H1 (cell line): ENCODE measurements at regions not wholly inside any gene's neighbourhood (a gene's known extent, or its start where the extent isn't known, plus 50 kb on each side); places are given as distances from the start of the nearest gene placed in this dataset.
A peak's percentile ranks its signal among the peaks of the same experiment; 100 is the strongest.

Experiments used
- CTCF ChIA-PET: fragments of 300-600 bp; sonication (Branson Sonifier 250); formaldehyde crosslinking; loops from one replicate; lab custom pipeline; 2021; ENCODE audit not compliant: partially characterized antibody; lab: Charles Lee
- POLR2A ChIA-PET: fragments of 300-600 bp; sonication (Branson Sonifier 250); formaldehyde crosslinking; loops from one replicate; lab custom pipeline; 2021; ENCODE audit warnings: inconsistent platforms; ENCODE audit not compliant: partially characterized antibody; lab: Charles Lee
- DNase-seq, 2 experiments: peaks; one replicate each; pipeline versions ENCODE4 v3.0.0 to v3.0.0-alpha.2; 2010 to 2022; ENCODE audit warnings: low spot score in 2 of 2, low read depth in 1 of 2, mixed read lengths in 1 of 2
- FAIRE-seq: peaks from 2 replicates; lab custom pipeline; 2011; peaks lifted over from hg19 to GRCh38; lab: Jason Lieb, UNC
- H2AFZ ChIP-seq: 2 replicates; pipeline ENCODE4 v1.8.1; 2012; ENCODE audit warnings: low read length, inconsistent platforms
- H2AK5ac ChIP-seq: 2 replicates; pipeline ENCODE4 v1.6.1; 2013; ENCODE audit warnings: low read depth, low read length
- H2BK120ac ChIP-seq: replicated peaks from 2 replicates; pipeline ENCODE3; 2013; ENCODE audit warnings: low read depth, low read length, inconsistent platforms
- H2BK12ac ChIP-seq: 2 replicates; pipeline ENCODE4 v1.6.1; 2013; ENCODE audit warnings: low read depth, low read length
- H2BK15ac ChIP-seq: 2 replicates; pipeline ENCODE4 v1.6.1; 2013; ENCODE audit warnings: low read length
- H2BK20ac ChIP-seq: 2 replicates; pipeline ENCODE4 v1.6.1; 2013; ENCODE audit warnings: low read length
- H2BK5ac ChIP-seq: 2 replicates; pipeline ENCODE4 v1.6.1; 2013; ENCODE audit warnings: low read depth, low read length
- H3K14ac ChIP-seq: 2 replicates; pipeline ENCODE4 v1.6.1; 2013; ENCODE audit warnings: inconsistent platforms; ENCODE audit not compliant: insufficient read length
- H3K18ac ChIP-seq: 2 replicates; pipeline ENCODE4 v1.6.1; 2013; ENCODE audit warnings: low read length; ENCODE audit errors: extremely low read depth
- H3K23ac ChIP-seq: 2 replicates; pipeline ENCODE4 v1.6.1; 2013; ENCODE audit warnings: inconsistent platforms; ENCODE audit not compliant: insufficient read length
- H3K23me2 ChIP-seq: 2 replicates; pipeline ENCODE4 v1.6.1; 2013; ENCODE audit warnings: low read depth, low read length
- H3K27ac ChIP-seq: 2 replicates; pipeline ENCODE4 v1.6.1; 2011; ENCODE audit warnings: low read depth, low read length, inconsistent platforms
- H3K27me3 ChIP-seq, 4 experiments: replicated peaks in 1 of 4; 1 replicate in 1 of 4; 2 replicates in 3 of 4; pipeline versions ENCODE4 v1.6.1 to v1.8.1; 2011 to 2013; ENCODE audit warnings: low read length in 3 of 4, mild to moderate bottlenecking in 3 of 4, inconsistent platforms in 2 of 4, mixed read lengths in 2 of 4, moderate library complexity in 1 of 4; ENCODE audit not compliant: control insufficient read depth in 3 of 4, insufficient read depth in 3 of 4; ENCODE audit errors: extremely low read depth in 1 of 4
- H3K36me3 ChIP-seq, 4 experiments: 2 replicates each; pipeline versions ENCODE4 v1.6.1 to v1.8.1; 2011 to 2013; ENCODE audit warnings: mild to moderate bottlenecking in 4 of 4, low read length in 3 of 4, moderate library complexity in 2 of 4, control low read depth in 1 of 4, inconsistent platforms in 1 of 4; ENCODE audit not compliant: insufficient read depth in 4 of 4, control insufficient read depth in 2 of 4
- H3K4ac ChIP-seq: replicated peaks from 2 replicates; pipeline ENCODE3; 2013; ENCODE audit warnings: low read length, low read depth, mixed read lengths, inconsistent platforms; ENCODE audit not compliant: insufficient read length
- H3K4me1 ChIP-seq, 4 experiments: replicated peaks in 1 of 4; 1 replicate in 1 of 4; 2 replicates in 3 of 4; pipeline versions ENCODE4 v1.6.1 to v1.8.1; 2011 to 2013; ENCODE audit warnings: low read length in 3 of 4, inconsistent platforms in 2 of 4, mixed read lengths in 1 of 4; ENCODE audit not compliant: insufficient read depth in 4 of 4, control insufficient read depth in 3 of 4
- H3K4me2 ChIP-seq, 2 experiments: 2 replicates each; pipeline versions ENCODE4 v1.6.1 to v1.8.1; 2011 to 2013; ENCODE audit warnings: low read depth in 2 of 2, low read length in 2 of 2, control low read depth in 1 of 2, inconsistent platforms in 1 of 2, mild to moderate bottlenecking in 1 of 2; ENCODE audit not compliant: insufficient read depth in 1 of 2
- H3K4me3 ChIP-seq, 4 experiments: fragments of 200-600, 300-600 bp in 1 of 4; sonication (generic), shearing (Covaris generic), sonication (Bioruptor Twin) in 1 of 4; 2 replicates each; pipeline versions ENCODE4 v1.5.1 to v1.8.1; 2011 to 2016; ENCODE audit warnings: low read length in 4 of 4, low read depth in 3 of 4, control low read depth in 2 of 4, inconsistent platforms in 2 of 4, mild to moderate bottlenecking in 2 of 4, mixed read lengths in 1 of 4, moderate library complexity in 1 of 4; ENCODE audit not compliant: insufficient read depth in 2 of 4; ENCODE audit errors: extremely low read depth in 1 of 4
- H3K56ac ChIP-seq: replicated peaks from 2 replicates; pipeline ENCODE3; 2013; ENCODE audit warnings: low read depth, mild to moderate bottlenecking, mixed read lengths, low read length, inconsistent platforms; ENCODE audit not compliant: insufficient read length
- H3K79me1 ChIP-seq: 2 replicates; pipeline ENCODE4 v1.6.1; 2013; ENCODE audit warnings: low read depth, low read length, control low read depth
- H3K79me2 ChIP-seq, 2 experiments: 2 replicates each; pipeline versions ENCODE4 v1.6.1 to v1.8.1; 2012 to 2013; ENCODE audit warnings: low read length in 2 of 2, mild to moderate bottlenecking in 2 of 2, inconsistent platforms in 1 of 2; ENCODE audit not compliant: insufficient read depth in 2 of 2, control insufficient read depth in 1 of 2
- H3K9ac ChIP-seq, 4 experiments: replicated peaks in 1 of 4; 1 replicate in 1 of 4; 2 replicates in 3 of 4; pipeline versions ENCODE4 v1.6.1 to v1.8.1; 2011 to 2013; ENCODE audit warnings: low read depth in 3 of 4, low read length in 3 of 4, control low read depth in 2 of 4, mild to moderate bottlenecking in 2 of 4, moderate library complexity in 2 of 4, inconsistent platforms in 1 of 4; ENCODE audit errors: extremely low read depth in 1 of 4
- H3K9me3 ChIP-seq, 2 experiments: 2 replicates each; pipeline versions ENCODE4 v1.6.1 to v1.8.1; 2012 to 2013; ENCODE audit warnings: mild to moderate bottlenecking in 2 of 2, moderate library complexity in 2 of 2, control low read depth in 1 of 2, inconsistent platforms in 1 of 2, low read depth in 1 of 2, low read length in 1 of 2, mixed read lengths in 1 of 2; ENCODE audit not compliant: insufficient read depth in 2 of 2
- H4K20me1 ChIP-seq, 2 experiments: replicated peaks in 1 of 2; 2 replicates each; pipeline versions ENCODE3 to v1.8.1; 2011 to 2013; ENCODE audit warnings: inconsistent platforms in 2 of 2, low read length in 2 of 2, mild to moderate bottlenecking in 1 of 2; ENCODE audit not compliant: insufficient read depth in 2 of 2, control insufficient read depth in 1 of 2
- H4K5ac ChIP-seq: 2 replicates; pipeline ENCODE4 v1.6.1; 2013; ENCODE audit warnings: low read length, low read depth, mixed read lengths, inconsistent platforms; ENCODE audit not compliant: insufficient read length
- H4K8ac ChIP-seq: 2 replicates; pipeline ENCODE4 v1.8.0; 2013; ENCODE audit warnings: mild to moderate bottlenecking, moderate library complexity, low read length, inconsistent platforms; ENCODE audit not compliant: insufficient read depth; ENCODE audit errors: extremely low read depth
- H4K91ac ChIP-seq: replicated peaks from 2 replicates; pipeline ENCODE3; 2013; ENCODE audit warnings: low read length, mixed read lengths, inconsistent platforms; ENCODE audit not compliant: insufficient read length
- POLR2A ChIP-seq, 2 experiments: IDR thresholded peaks; 1 replicate in 1 of 2; 2 replicates in 1 of 2; pipeline ENCODE4 v1.6.1; 2011; ENCODE audit warnings: low read depth in 2 of 2, low read length in 2 of 2, mild to moderate bottlenecking in 2 of 2; ENCODE audit errors: control extremely low read depth in 1 of 2
- RNF2 ChIP-seq: fragments of 200-900, 300-1000 bp; sonication (generic); IDR thresholded peaks from 2 replicates; pipeline ENCODE4 v1.7.1; 2016; ENCODE audit warnings: borderline replicate concordance, low read depth, mild to moderate bottlenecking, antibody characterized with exemption, low read length; ENCODE audit not compliant: poor library complexity, severe bottlenecking; ENCODE audit errors: missing control alignments
- SP4 ChIP-seq: IDR thresholded peaks from 2 replicates; pipeline ENCODE4 v1.6.1; 2012; ENCODE audit warnings: low read length, inconsistent platforms
- WGBS, 2 experiments: shearing (Covaris generic) in 1 of 2; methylation state at CpG; one replicate each; pipeline versions ENCODE4 v1.1.6 to v1.1.7; 2013 to 2015; ENCODE audit warnings: low lambda C conversion rate in 2 of 2, mixed read lengths in 2 of 2, inconsistent platforms in 1 of 2, low coverage in 1 of 2, missing lambda C conversion rate in 1 of 2; ENCODE audit not compliant: insufficient replicate concordance in 2 of 2, insufficient coverage in 1 of 2, insufficient read length in 1 of 2; ENCODE audit errors: extremely low coverage in 1 of 2, missing lambda C conversion rate in 1 of 2; 5-methylcytosine and 5-hydroxymethylcytosine counted together

GRCh38 chr4:112752061-112752460 lies 115.1 kb downstream of the LARP7 start:
- CTCF ChIA-PET, result interaction anchor here (0.6 to 10.7 kb wide), 5 partner anchors 11 to 359 kb away, joined by 3 to 100 read pairs (median 5); no protein-coding TSS in a partner anchor
- Histone ChIP-seq H3K23ac (no peak overlapping the region), H2BK15ac (no peak overlapping the region), H3K4me2 (0 out of 4 replicates have a peak overlapping the region, but pooled peaks have one; percentile 2 to 30), H2BK120ac (peak overlapping the region; percentile 48), H3K14ac (no peak overlapping the region), H2AFZ (no peak overlapping the region), H4K91ac (peak overlapping the region; percentile 54), H2BK5ac (peak overlapping the region; percentile 98), H2BK12ac (peak overlapping the region; percentile 65), H3K23me2 (no peaks in the 10 kb centered on the region), H3K27ac (peak overlapping the region; percentile 43), H3K18ac (peak overlapping the region; percentile 65), H3K4ac (peak overlapping the region; percentile 25), H3K4me3 (no peak overlapping the region), H4K5ac (peak overlapping the region; percentile 85), H4K8ac (no peak overlapping the region), H3K27me3 (no peaks in the 10 kb centered on the region), H3K56ac (peak overlapping the region; percentile 23), H2BK20ac (peak overlapping the region; percentile 82), H3K4me1 (peaks cover 4 to 16% (median 11%) of the 10 kb centered on the region in 4 experiments; a peak in 6 of 7 replicates), H3K79me2 (peaks cover 0 to 55% of the 10 kb centered on the region in 2 experiments; a peak in 2 of 4 replicates), H3K9ac (no peak overlapping the region; a peak in 2 of 7 replicates), H3K9me3 (no peaks in the 10 kb centered on the region), H2AK5ac (peak overlapping the region; percentile 86), H4K20me1 (no peaks in the 10 kb centered on the region), H3K79me1 (no peaks in the 10 kb centered on the region)
- 78% methylated on average over 1 of the region's 1 CpG; no CpG with 5 or more reads in 1 of the 2 experiments for WGBS, 2 experiments
- DNase-seq (no peak), FAIRE-seq (no peak)
- POLR2A ChIA-PET, result interaction anchor here (1.1 to 19.0 kb wide), 13 partner anchors 9 to 106 kb away, joined by 4 to 306 read pairs (median 8); no protein-coding TSS in a partner anchor
- TF ChIP-seq SP4 (no peak), RNF2 (no peak), POLR2A (IDR thresholded peaks at IDR 0.05; ENCODE audit: control extremely low read depth in 1 of 2, low read depth in 2 of 2, low read length in 2 of 2) (peak in 1 of 2 experiments; percentile 38; a peak in 1 of 3 replicates)
- TF ChIP-seq, all 59 proteins: peak for 1
- H3K36me3 ChIP-seq, result peaks cover 0 to 15% (median 0%) of the 10 kb centered on the region in 4 experiments; a peak in 2 of 8 replicates
